ENCODE measurements at regions not wholly inside any gene's neighbourhood (a gene's known extent, or its start where the extent isn't known, plus 50 kb on each side); places are given as distances from the start of the nearest gene placed in this dataset.
"Not testable (repeated sequence)": the region's sequence is repeated elsewhere in the genome, so short reads cannot be mapped to it uniquely, and the experiment has no call there.

- no peak overlapping the region for H3K9ac ChIP-seq (ENCODE audit: low read length)
- no peaks in the 10 kb centered on the region for H3K36me3 ChIP-seq (ENCODE audit: control insufficient read depth, insufficient read depth, low read length, severe bottlenecking)
- H3K9me3 ChIP-seq (ENCODE audit: control insufficient read depth, low read length), result peaks cover 13% of the 10 kb centered on the region
- no peak overlapping the region for H3K4me3 ChIP-seq (ENCODE audit: low read length)
- H3K4me1 ChIP-seq (ENCODE audit: control insufficient read depth, insufficient read depth, low read length), result no peaks in the 10 kb centered on the region
- DNase-seq (ENCODE audit: low read depth), result no peak
- H3K27me3 ChIP-seq (replicated peaks; ENCODE audit: control insufficient read depth, insufficient read depth, low read length), result no peaks in the 10 kb centered on the region
Measured at GRCh38 chr14:28820677-28821076, 54.1 kb downstream of the FOXG1 start.

GRCh38 chr14:28821993-28822392 is 55.4 kb downstream of the FOXG1 start:
- Histone ChIP-seq H3K4me3 (ENCODE audit: low read length) (no peak overlapping the region), H3K9me3 (ENCODE audit: control insufficient read depth, low read length) (peaks cover 13% of the 10 kb centered on the region), H3K36me3 (ENCODE audit: control insufficient read depth, insufficient read depth, low read length, severe bottlenecking) (no peaks in the 10 kb centered on the region), H3K27me3 (replicated peaks; ENCODE audit: control insufficient read depth, insufficient read depth, low read length) (no peaks in the 10 kb centered on the region), H3K4me1 (ENCODE audit: control insufficient read depth, insufficient read depth, low read length) (no peaks in the 10 kb centered on the region), H3K9ac (ENCODE audit: low read length) (no peak overlapping the region)
- no peak for DNase-seq (ENCODE audit: low read depth)

- no peak for DNase-seq (ENCODE audit: low read depth)
- Histone ChIP-seq H3K4me1 (ENCODE audit: control insufficient read depth, insufficient read depth, low read length) (no peaks in the 10 kb centered on the region), H3K9ac (ENCODE audit: low read length) (no peak overlapping the region), H3K4me3 (ENCODE audit: low read length) (no peak overlapping the region), H3K9me3 (ENCODE audit: control insufficient read depth, low read length) (peaks cover 13% of the 10 kb centered on the region), H3K36me3 (ENCODE audit: control insufficient read depth, insufficient read depth, low read length, severe bottlenecking) (no peaks in the 10 kb centered on the region), H3K27me3 (replicated peaks; ENCODE audit: control insufficient read depth, insufficient read depth, low read length) (no peaks in the 10 kb centered on the region)
Measured at GRCh38 chr14:28823245-28823644, 56.7 kb downstream of the FOXG1 start.

- Histone ChIP-seq H3K36me3 (ENCODE audit: control insufficient read depth, insufficient read depth, low read length, severe bottlenecking) (no peaks in the 10 kb centered on the region), H3K9ac (ENCODE audit: low read length) (no peak overlapping the region), H3K27me3 (replicated peaks; ENCODE audit: control insufficient read depth, insufficient read depth, low read length) (no peaks in the 10 kb centered on the region), H3K9me3 (ENCODE audit: control insufficient read depth, low read length) (no peaks in the 10 kb centered on the region), H3K4me1 (ENCODE audit: control insufficient read depth, insufficient read depth, low read length) (no peaks in the 10 kb centered on the region), H3K4me3 (ENCODE audit: low read length) (no peak overlapping the region)
- DNase-seq (ENCODE audit: low read depth), result no peak
Measured at GRCh38 chr14:28830115-28830534, 63.5 kb downstream of the FOXG1 start.

GRCh38 chr14:28831126-28831525 is 64.5 kb downstream of the FOXG1 start:
- no peaks in the 10 kb centered on the region for H3K4me1 ChIP-seq (ENCODE audit: control insufficient read depth, insufficient read depth, low read length)
- DNase-seq (ENCODE audit: low read depth), result no peak
- H3K9me3 ChIP-seq (ENCODE audit: control insufficient read depth, low read length), result no peaks in the 10 kb centered on the region
- H3K36me3 ChIP-seq (ENCODE audit: control insufficient read depth, insufficient read depth, low read length, severe bottlenecking), result no peaks in the 10 kb centered on the region
- H3K9ac ChIP-seq (ENCODE audit: low read length), result no peak overlapping the region
- H3K4me3 ChIP-seq (ENCODE audit: low read length), result no peak overlapping the region
- no peaks in the 10 kb centered on the region for H3K27me3 ChIP-seq (replicated peaks; ENCODE audit: control insufficient read depth, insufficient read depth, low read length)

GRCh38 chr14:28842569-28842968 is 76.0 kb downstream of the FOXG1 start:
- H3K27me3 ChIP-seq (replicated peaks; ENCODE audit: control insufficient read depth, insufficient read depth, low read length); H3K4me1 ChIP-seq (ENCODE audit: control insufficient read depth, insufficient read depth, low read length); DNase-seq (ENCODE audit: low read depth); H3K4me3 ChIP-seq (ENCODE audit: low read length); H3K9me3 ChIP-seq (ENCODE audit: control insufficient read depth, low read length); H3K36me3 ChIP-seq (ENCODE audit: control insufficient read depth, insufficient read depth, low read length, severe bottlenecking); H3K9ac ChIP-seq (ENCODE audit: low read length): not testable (repeated sequence)

- no peaks in the 10 kb centered on the region for H3K9me3 ChIP-seq (ENCODE audit: control insufficient read depth, low read length)
- peaks cover 8% of the 10 kb centered on the region for H3K4me1 ChIP-seq (ENCODE audit: control insufficient read depth, insufficient read depth, low read length)
- no peak overlapping the region for H3K4me3 ChIP-seq (ENCODE audit: low read length)
- H3K27me3 ChIP-seq (replicated peaks; ENCODE audit: control insufficient read depth, insufficient read depth, low read length), result no peaks in the 10 kb centered on the region
- no peak overlapping the region for H3K9ac ChIP-seq (ENCODE audit: low read length)
- peak; percentile 61 for DNase-seq (ENCODE audit: low read depth)
- H3K36me3 ChIP-seq (ENCODE audit: control insufficient read depth, insufficient read depth, low read length, severe bottlenecking), result no peaks in the 10 kb centered on the region
Measured at GRCh38 chr14:28867571-28867970, 101.0 kb downstream of the FOXG1 start.

GRCh38 chr14:28870033-28870564 is 103.5 kb downstream of the FOXG1 start:
- Histone ChIP-seq H3K4me1 (ENCODE audit: control insufficient read depth, insufficient read depth, low read length) (peaks cover 8% of the 10 kb centered on the region), H3K36me3 (ENCODE audit: control insufficient read depth, insufficient read depth, low read length, severe bottlenecking) (no peaks in the 10 kb centered on the region), H3K4me3 (ENCODE audit: low read length) (no peak overlapping the region), H3K9me3 (ENCODE audit: control insufficient read depth, low read length) (no peaks in the 10 kb centered on the region), H3K27me3 (replicated peaks; ENCODE audit: control insufficient read depth, insufficient read depth, low read length) (no peaks in the 10 kb centered on the region), H3K9ac (ENCODE audit: low read length) (no peak overlapping the region)
- DNase-seq (ENCODE audit: low read depth), result no peak

- Histone ChIP-seq H3K4me1 (ENCODE audit: control insufficient read depth, insufficient read depth, low read length) (no peaks in the 10 kb centered on the region), H3K9ac (ENCODE audit: low read length) (no peak overlapping the region), H3K9me3 (ENCODE audit: control insufficient read depth, low read length) (no peaks in the 10 kb centered on the region), H3K27me3 (replicated peaks; ENCODE audit: control insufficient read depth, insufficient read depth, low read length) (no peaks in the 10 kb centered on the region), H3K4me3 (ENCODE audit: low read length) (no peak overlapping the region), H3K36me3 (ENCODE audit: control insufficient read depth, insufficient read depth, low read length, severe bottlenecking) (no peaks in the 10 kb centered on the region)
- DNase-seq (ENCODE audit: low read depth), result no peak
Measured at GRCh38 chr14:28875934-28876571, 109.5 kb downstream of the FOXG1 start.

GRCh38 chr14:28876572-28876945 is 110.0 kb downstream of the FOXG1 start:
- no peak for DNase-seq (ENCODE audit: low read depth)
- no peak overlapping the region for H3K9ac ChIP-seq (ENCODE audit: low read length)
- no peaks in the 10 kb centered on the region for H3K36me3 ChIP-seq (ENCODE audit: control insufficient read depth, insufficient read depth, low read length, severe bottlenecking)
- no peaks in the 10 kb centered on the region for H3K9me3 ChIP-seq (ENCODE audit: control insufficient read depth, low read length)
- H3K4me3 ChIP-seq (ENCODE audit: low read length), result no peak overlapping the region
- H3K27me3 ChIP-seq (replicated peaks; ENCODE audit: control insufficient read depth, insufficient read depth, low read length), result no peaks in the 10 kb centered on the region
- no peaks in the 10 kb centered on the region for H3K4me1 ChIP-seq (ENCODE audit: control insufficient read depth, insufficient read depth, low read length)

- DNase-seq (ENCODE audit: low read depth), result no peak
- H3K4me3 ChIP-seq (ENCODE audit: low read length), result no peak overlapping the region
- no peaks in the 10 kb centered on the region for H3K27me3 ChIP-seq (replicated peaks; ENCODE audit: control insufficient read depth, insufficient read depth, low read length)
- H3K9ac ChIP-seq (ENCODE audit: low read length), result no peak overlapping the region
- H3K9me3 ChIP-seq (ENCODE audit: control insufficient read depth, low read length), result no peaks in the 10 kb centered on the region
- no peaks in the 10 kb centered on the region for H3K36me3 ChIP-seq (ENCODE audit: control insufficient read depth, insufficient read depth, low read length, severe bottlenecking)
- H3K4me1 ChIP-seq (ENCODE audit: control insufficient read depth, insufficient read depth, low read length), result no peaks in the 10 kb centered on the region
Measured at GRCh38 chr14:28877923-28878322, 111.3 kb downstream of the FOXG1 start.

GRCh38 chr14:28879573-28879996 is 113.0 kb downstream of the FOXG1 start:
- Histone ChIP-seq H3K4me1 (ENCODE audit: control insufficient read depth, insufficient read depth, low read length) (no peaks in the 10 kb centered on the region), H3K9me3 (ENCODE audit: control insufficient read depth, low read length) (no peaks in the 10 kb centered on the region), H3K27me3 (replicated peaks; ENCODE audit: control insufficient read depth, insufficient read depth, low read length) (no peaks in the 10 kb centered on the region), H3K36me3 (ENCODE audit: control insufficient read depth, insufficient read depth, low read length, severe bottlenecking) (no peaks in the 10 kb centered on the region), H3K4me3 (ENCODE audit: low read length) (no peak overlapping the region), H3K9ac (ENCODE audit: low read length) (no peak overlapping the region)
- no peak for DNase-seq (ENCODE audit: low read depth)

Measured in adipocyte (in vitro differentiated cells).